ENCODE measurements at regions not wholly inside any gene's neighbourhood (a gene's known extent, or its start where the extent isn't known, plus 50 kb on each side); places are given as distances from the start of the nearest gene placed in this dataset.

DNA sequence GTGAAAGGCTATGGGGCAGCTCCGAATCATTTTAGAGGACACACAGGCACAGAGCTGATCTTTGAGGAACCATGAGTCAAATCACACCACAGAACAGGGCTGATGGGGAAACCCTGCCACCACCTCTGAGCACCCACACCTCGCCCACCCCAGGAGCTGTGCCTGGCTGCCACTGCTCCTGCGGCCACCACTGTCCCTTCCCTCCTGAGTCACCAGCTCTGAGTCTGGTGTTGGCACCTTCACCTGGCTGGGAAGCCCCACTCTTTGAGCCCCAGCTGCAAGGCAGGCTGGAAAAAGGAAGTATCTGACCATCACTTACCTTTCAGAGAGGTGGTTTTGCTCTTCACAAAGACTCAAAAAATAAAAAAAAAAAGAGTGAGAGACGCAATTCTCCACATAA is 63.6 kb upstream of the MEF2A start:
- no peak for TF ChIP-seq TEAD4 (CRISPR knock-in tag; IDR thresholded peaks at IDR 0.05)
- TF ChIP-seq, protein P1, sequence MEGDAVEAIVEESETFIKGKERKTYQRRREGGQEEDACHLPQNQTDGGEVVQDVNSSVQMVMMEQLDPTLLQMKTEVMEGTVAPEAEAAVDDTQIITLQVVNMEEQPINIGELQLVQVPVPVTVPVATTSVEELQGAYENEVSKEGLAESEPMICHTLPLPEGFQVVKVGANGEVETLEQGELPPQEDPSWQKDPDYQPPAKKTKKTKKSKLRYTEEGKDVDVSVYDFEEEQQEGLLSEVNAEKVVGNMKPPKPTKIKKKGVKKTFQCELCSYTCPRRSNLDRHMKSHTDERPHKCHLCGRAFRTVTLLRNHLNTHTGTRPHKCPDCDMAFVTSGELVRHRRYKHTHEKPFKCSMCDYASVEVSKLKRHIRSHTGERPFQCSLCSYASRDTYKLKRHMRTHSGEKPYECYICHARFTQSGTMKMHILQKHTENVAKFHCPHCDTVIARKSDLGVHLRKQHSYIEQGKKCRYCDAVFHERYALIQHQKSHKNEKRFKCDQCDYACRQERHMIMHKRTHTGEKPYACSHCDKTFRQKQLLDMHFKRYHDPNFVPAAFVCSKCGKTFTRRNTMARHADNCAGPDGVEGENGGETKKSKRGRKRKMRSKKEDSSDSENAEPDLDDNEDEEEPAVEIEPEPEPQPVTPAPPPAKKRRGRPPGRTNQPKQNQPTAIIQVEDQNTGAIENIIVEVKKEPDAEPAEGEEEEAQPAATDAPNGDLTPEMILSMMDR (IDR thresholded peaks at IDR 0.05): no peak
- TF ChIP-seq, protein P2, sequence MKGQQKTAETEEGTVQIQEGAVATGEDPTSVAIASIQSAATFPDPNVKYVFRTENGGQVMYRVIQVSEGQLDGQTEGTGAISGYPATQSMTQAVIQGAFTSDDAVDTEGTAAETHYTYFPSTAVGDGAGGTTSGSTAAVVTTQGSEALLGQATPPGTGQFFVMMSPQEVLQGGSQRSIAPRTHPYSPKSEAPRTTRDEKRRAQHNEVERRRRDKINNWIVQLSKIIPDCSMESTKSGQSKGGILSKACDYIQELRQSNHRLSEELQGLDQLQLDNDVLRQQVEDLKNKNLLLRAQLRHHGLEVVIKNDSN (CRISPR knock-in tag; IDR thresholded peaks at IDR 0.05): no peak
- TF ChIP-seq ATF1 (CRISPR knock-in tag; IDR thresholded peaks at IDR 0.05): no peak
- TF ChIP-seq, protein P3, sequence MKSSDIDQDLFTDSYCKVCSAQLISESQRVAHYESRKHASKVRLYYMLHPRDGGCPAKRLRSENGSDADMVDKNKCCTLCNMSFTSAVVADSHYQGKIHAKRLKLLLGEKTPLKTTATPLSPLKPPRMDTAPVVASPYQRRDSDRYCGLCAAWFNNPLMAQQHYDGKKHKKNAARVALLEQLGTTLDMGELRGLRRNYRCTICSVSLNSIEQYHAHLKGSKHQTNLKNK (CRISPR knock-in tag; IDR thresholded peaks at IDR 0.05): no peak
- TF ChIP-seq ZNF232 (CRISPR knock-in tag; IDR thresholded peaks at IDR 0.05): no peak
- TF ChIP-seq, protein P4, sequence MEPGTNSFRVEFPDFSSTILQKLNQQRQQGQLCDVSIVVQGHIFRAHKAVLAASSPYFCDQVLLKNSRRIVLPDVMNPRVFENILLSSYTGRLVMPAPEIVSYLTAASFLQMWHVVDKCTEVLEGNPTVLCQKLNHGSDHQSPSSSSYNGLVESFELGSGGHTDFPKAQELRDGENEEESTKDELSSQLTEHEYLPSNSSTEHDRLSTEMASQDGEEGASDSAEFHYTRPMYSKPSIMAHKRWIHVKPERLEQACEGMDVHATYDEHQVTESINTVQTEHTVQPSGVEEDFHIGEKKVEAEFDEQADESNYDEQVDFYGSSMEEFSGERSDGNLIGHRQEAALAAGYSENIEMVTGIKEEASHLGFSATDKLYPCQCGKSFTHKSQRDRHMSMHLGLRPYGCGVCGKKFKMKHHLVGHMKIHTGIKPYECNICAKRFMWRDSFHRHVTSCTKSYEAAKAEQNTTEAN (CRISPR knock-in tag; IDR thresholded peaks at IDR 0.05): no peak
- TF ChIP-seq, protein P5, sequence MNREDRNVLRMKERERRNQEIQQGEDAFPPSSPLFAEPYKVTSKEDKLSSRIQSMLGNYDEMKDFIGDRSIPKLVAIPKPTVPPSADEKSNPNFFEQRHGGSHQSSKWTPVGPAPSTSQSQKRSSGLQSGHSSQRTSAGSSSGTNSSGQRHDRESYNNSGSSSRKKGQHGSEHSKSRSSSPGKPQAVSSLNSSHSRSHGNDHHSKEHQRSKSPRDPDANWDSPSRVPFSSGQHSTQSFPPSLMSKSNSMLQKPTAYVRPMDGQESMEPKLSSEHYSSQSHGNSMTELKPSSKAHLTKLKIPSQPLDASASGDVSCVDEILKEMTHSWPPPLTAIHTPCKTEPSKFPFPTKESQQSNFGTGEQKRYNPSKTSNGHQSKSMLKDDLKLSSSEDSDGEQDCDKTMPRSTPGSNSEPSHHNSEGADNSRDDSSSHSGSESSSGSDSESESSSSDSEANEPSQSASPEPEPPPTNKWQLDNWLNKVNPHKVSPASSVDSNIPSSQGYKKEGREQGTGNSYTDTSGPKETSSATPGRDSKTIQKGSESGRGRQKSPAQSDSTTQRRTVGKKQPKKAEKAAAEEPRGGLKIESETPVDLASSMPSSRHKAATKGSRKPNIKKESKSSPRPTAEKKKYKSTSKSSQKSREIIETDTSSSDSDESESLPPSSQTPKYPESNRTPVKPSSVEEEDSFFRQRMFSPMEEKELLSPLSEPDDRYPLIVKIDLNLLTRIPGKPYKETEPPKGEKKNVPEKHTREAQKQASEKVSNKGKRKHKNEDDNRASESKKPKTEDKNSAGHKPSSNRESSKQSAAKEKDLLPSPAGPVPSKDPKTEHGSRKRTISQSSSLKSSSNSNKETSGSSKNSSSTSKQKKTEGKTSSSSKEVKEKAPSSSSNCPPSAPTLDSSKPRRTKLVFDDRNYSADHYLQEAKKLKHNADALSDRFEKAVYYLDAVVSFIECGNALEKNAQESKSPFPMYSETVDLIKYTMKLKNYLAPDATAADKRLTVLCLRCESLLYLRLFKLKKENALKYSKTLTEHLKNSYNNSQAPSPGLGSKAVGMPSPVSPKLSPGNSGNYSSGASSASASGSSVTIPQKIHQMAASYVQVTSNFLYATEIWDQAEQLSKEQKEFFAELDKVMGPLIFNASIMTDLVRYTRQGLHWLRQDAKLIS (CRISPR knock-in tag; IDR thresholded peaks at IDR 0.05; ENCODE audit: borderline replicate concordance): no peak
- TF ChIP-seq FOXK1 (CRISPR knock-in tag; IDR thresholded peaks at IDR 0.05): no peak
- no peak for TF ChIP-seq ELF4 (CRISPR knock-in tag; IDR thresholded peaks at IDR 0.05; ENCODE audit: low read depth)
- no peak for TF ChIP-seq SMAD4 (CRISPR knock-in tag; IDR thresholded peaks at IDR 0.05)
- TF ChIP-seq ZNF263 (CRISPR knock-in tag; IDR thresholded peaks at IDR 0.05; ENCODE audit: low read depth): no peak

Data from WTC11 (cell line).